HFFc6 (cell line): ENCODE measurements at regions not wholly inside any gene's neighbourhood (a gene's known extent, or its start where the extent isn't known, plus 50 kb on each side); places are given as distances from the start of the nearest gene placed in this dataset.

Experiments
- DNase-seq: peaks from one replicate; pipeline ENCODE4 v3.0.0-alpha.2; 2018
- H3K27ac Mint-ChIP-seq: 2 replicates; pipeline ENCODE4 v1.8.0; 2020; ENCODE audit warnings: mild to moderate bottlenecking, mixed read lengths
- H3K27me3 Mint-ChIP-seq: 2 replicates; pipeline ENCODE4 v1.8.0; 2021; ENCODE audit warnings: mild to moderate bottlenecking, moderate library complexity, mixed read lengths; ENCODE audit not compliant: insufficient read depth
- H3K36me3 Mint-ChIP-seq: 2 replicates; pipeline ENCODE4 v1.8.0; 2021; ENCODE audit warnings: low read depth, mixed read lengths
- H3K4me1 Mint-ChIP-seq: 2 replicates; pipeline ENCODE4 v1.8.0; 2020; ENCODE audit warnings: low read depth, mixed read lengths
- H3K4me3 Mint-ChIP-seq: 2 replicates; pipeline ENCODE4 v1.8.0; 2020; ENCODE audit warnings: mild to moderate bottlenecking, moderate library complexity, mixed read lengths
- H3K9me3 Mint-ChIP-seq: 2 replicates; pipeline ENCODE4 v1.8.0; 2020; ENCODE audit warnings: mild to moderate bottlenecking, mixed read lengths
- CTCF ChIP-seq: fragments of 200-600 bp; sonication (generic); IDR thresholded peaks from 2 replicates; pipeline ENCODE4 v1.5.0; 2021; ENCODE audit warnings: antibody characterized with exemption, mild to moderate bottlenecking

GRCh38 chr13:87783366-87783765 is 112.2 kb downstream of the SLITRK5 start:
- DNase-seq: no peak
- H3K36me3 Mint-ChIP-seq: no peaks in the 10 kb centered on the region
- peaks cover 41% of the 10 kb centered on the region for H3K9me3 Mint-ChIP-seq
- no peak overlapping the region for H3K4me3 Mint-ChIP-seq
- TF ChIP-seq CTCF: no peak
- no peaks in the 10 kb centered on the region for H3K4me1 Mint-ChIP-seq
- H3K27me3 Mint-ChIP-seq: no peaks in the 10 kb centered on the region
- no peak overlapping the region for H3K27ac Mint-ChIP-seq

GRCh38 chr13:87788363-87788762 is 117.2 kb downstream of the SLITRK5 start:
- no peak for TF ChIP-seq CTCF
- H3K36me3 Mint-ChIP-seq: no peaks in the 10 kb centered on the region
- no peak overlapping the region for H3K4me3 Mint-ChIP-seq
- no peak for DNase-seq
- H3K27me3 Mint-ChIP-seq: no peaks in the 10 kb centered on the region
- no peaks in the 10 kb centered on the region for H3K4me1 Mint-ChIP-seq
- no peak overlapping the region for H3K27ac Mint-ChIP-seq
- H3K9me3 Mint-ChIP-seq: peaks cover 24% of the 10 kb centered on the region

- peaks cover 24% of the 10 kb centered on the region for H3K9me3 Mint-ChIP-seq
- DNase-seq: no peak
- no peak for TF ChIP-seq CTCF
- no peaks in the 10 kb centered on the region for H3K4me1 Mint-ChIP-seq
- H3K27ac Mint-ChIP-seq: no peak overlapping the region
- H3K36me3 Mint-ChIP-seq: no peaks in the 10 kb centered on the region
- no peaks in the 10 kb centered on the region for H3K27me3 Mint-ChIP-seq
- no peak overlapping the region for H3K4me3 Mint-ChIP-seq
These were observed 121.7 kb downstream of the SLITRK5 start for GRCh38 chr13:87792878-87793277.

GRCh38 chr13:87798536-87798935 is 127.4 kb downstream of the SLITRK5 start:
- no peaks in the 10 kb centered on the region for H3K4me1 Mint-ChIP-seq
- H3K27me3 Mint-ChIP-seq: no peaks in the 10 kb centered on the region
- no peak for DNase-seq
- H3K27ac Mint-ChIP-seq: no peak overlapping the region
- no peak overlapping the region for H3K4me3 Mint-ChIP-seq
- TF ChIP-seq CTCF: no peak
- H3K36me3 Mint-ChIP-seq: no peaks in the 10 kb centered on the region
- peaks cover 15% of the 10 kb centered on the region for H3K9me3 Mint-ChIP-seq

- H3K9me3 Mint-ChIP-seq: peaks cover 37% of the 10 kb centered on the region
- H3K4me1 Mint-ChIP-seq: no peaks in the 10 kb centered on the region
- DNase-seq: no peak
- H3K27ac Mint-ChIP-seq: no peak overlapping the region
- no peaks in the 10 kb centered on the region for H3K27me3 Mint-ChIP-seq
- no peak for TF ChIP-seq CTCF
- no peaks in the 10 kb centered on the region for H3K36me3 Mint-ChIP-seq
- no peak overlapping the region for H3K4me3 Mint-ChIP-seq
These were observed 139.2 kb downstream of the SLITRK5 start for GRCh38 chr13:87810391-87810801.

- no peak overlapping the region for H3K4me3 Mint-ChIP-seq
These were observed 139.8 kb downstream of the SLITRK5 start for GRCh38 chr13:87810920-87811344.

More at GRCh38 chr13:87810920-87811344, 139.8 kb downstream of the SLITRK5 start:
- TF ChIP-seq CTCF: no peak
- H3K27ac Mint-ChIP-seq: no peak overlapping the region
- DNase-seq: no peak
- H3K27me3 Mint-ChIP-seq: no peaks in the 10 kb centered on the region
- peaks cover 33% of the 10 kb centered on the region for H3K9me3 Mint-ChIP-seq
- no peaks in the 10 kb centered on the region for H3K4me1 Mint-ChIP-seq
- H3K36me3 Mint-ChIP-seq: no peaks in the 10 kb centered on the region
